ENCODE measurements at regions not wholly inside any gene's neighbourhood (a gene's known extent, or its start where the extent isn't known, plus 50 kb on each side); places are given as distances from the start of the nearest gene placed in this dataset.

GRCh38 chr10:31614611-31615010 is 295.6 kb downstream of the ZEB1 start:
- DNase-seq (ENCODE audit: low read depth): no peak
- H3K4me3 ChIP-seq (ENCODE audit: low read depth, low read length): no peak overlapping the region
- TF ChIP-seq CTCF (conservative IDR thresholded peaks at IDR 0.05; ENCODE audit: low read depth, low read length): no peak

GRCh38 chr10:31612082-31612481 is 293.1 kb downstream of the ZEB1 start:
- no peak for TF ChIP-seq CTCF (conservative IDR thresholded peaks at IDR 0.05; ENCODE audit: low read depth, low read length)
- H3K4me3 ChIP-seq (ENCODE audit: low read depth, low read length): no peak overlapping the region
- no peak for DNase-seq (ENCODE audit: low read depth)

- H3K4me3 ChIP-seq (ENCODE audit: low read depth, low read length): no peak overlapping the region
- no peak for TF ChIP-seq CTCF (conservative IDR thresholded peaks at IDR 0.05; ENCODE audit: low read depth, low read length)
- DNase-seq (ENCODE audit: low read depth): no peak
Observed at GRCh38 chr10:31611161-31611560, 292.1 kb downstream of the ZEB1 start.

GRCh38 chr10:31607481-31607880 is 288.5 kb downstream of the ZEB1 start:
- H3K4me3 ChIP-seq (ENCODE audit: low read depth, low read length): no peak overlapping the region
- TF ChIP-seq CTCF (conservative IDR thresholded peaks at IDR 0.05; ENCODE audit: low read depth, low read length): no peak
- no peak for DNase-seq (ENCODE audit: low read depth)

GRCh38 chr10:31606841-31607240 is 287.8 kb downstream of the ZEB1 start:
- DNase-seq (ENCODE audit: low read depth): no peak
- TF ChIP-seq CTCF (conservative IDR thresholded peaks at IDR 0.05; ENCODE audit: low read depth, low read length): no peak
- H3K4me3 ChIP-seq (ENCODE audit: low read depth, low read length): no peak overlapping the region

GRCh38 chr10:31605861-31606525 is 287.0 kb downstream of the ZEB1 start:
- no peak for DNase-seq (ENCODE audit: low read depth)
- H3K4me3 ChIP-seq (ENCODE audit: low read depth, low read length): no peak overlapping the region
- TF ChIP-seq CTCF (conservative IDR thresholded peaks at IDR 0.05; ENCODE audit: low read depth, low read length): no peak

GRCh38 chr10:31605426-31605825 is 286.4 kb downstream of the ZEB1 start:
- no peak for TF ChIP-seq CTCF (conservative IDR thresholded peaks at IDR 0.05; ENCODE audit: low read depth, low read length)
- no peak for DNase-seq (ENCODE audit: low read depth)
- H3K4me3 ChIP-seq (ENCODE audit: low read depth, low read length): no peak overlapping the region

All from epithelial cell of proximal tubule (primary cell).